ENCODE measurements at regions not wholly inside any gene's neighbourhood (a gene's known extent, or its start where the extent isn't known, plus 50 kb on each side); places are given as distances from the start of the nearest gene placed in this dataset.

DNA sequence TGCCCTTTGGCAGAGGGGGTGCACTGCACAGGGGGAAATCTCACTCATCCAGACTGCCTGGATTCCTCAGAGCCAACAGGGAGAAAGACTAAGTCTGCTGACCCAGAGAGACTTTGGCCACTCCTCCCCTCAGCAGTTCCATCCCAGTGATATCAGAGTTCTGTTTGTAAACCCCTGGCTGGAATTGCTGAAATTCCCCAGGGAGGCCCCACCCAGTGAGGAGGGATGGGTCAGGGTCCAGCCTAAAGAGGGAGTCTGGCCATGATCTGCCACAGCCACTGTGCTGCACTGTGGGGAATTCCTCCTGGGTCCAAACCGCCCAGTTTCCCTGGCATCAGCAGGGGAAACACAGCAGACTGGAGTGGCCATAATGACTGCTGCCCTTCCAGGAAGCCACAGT lies 54.9 kb upstream of the USP15 start:
- TF ChIP-seq, protein P1, sequence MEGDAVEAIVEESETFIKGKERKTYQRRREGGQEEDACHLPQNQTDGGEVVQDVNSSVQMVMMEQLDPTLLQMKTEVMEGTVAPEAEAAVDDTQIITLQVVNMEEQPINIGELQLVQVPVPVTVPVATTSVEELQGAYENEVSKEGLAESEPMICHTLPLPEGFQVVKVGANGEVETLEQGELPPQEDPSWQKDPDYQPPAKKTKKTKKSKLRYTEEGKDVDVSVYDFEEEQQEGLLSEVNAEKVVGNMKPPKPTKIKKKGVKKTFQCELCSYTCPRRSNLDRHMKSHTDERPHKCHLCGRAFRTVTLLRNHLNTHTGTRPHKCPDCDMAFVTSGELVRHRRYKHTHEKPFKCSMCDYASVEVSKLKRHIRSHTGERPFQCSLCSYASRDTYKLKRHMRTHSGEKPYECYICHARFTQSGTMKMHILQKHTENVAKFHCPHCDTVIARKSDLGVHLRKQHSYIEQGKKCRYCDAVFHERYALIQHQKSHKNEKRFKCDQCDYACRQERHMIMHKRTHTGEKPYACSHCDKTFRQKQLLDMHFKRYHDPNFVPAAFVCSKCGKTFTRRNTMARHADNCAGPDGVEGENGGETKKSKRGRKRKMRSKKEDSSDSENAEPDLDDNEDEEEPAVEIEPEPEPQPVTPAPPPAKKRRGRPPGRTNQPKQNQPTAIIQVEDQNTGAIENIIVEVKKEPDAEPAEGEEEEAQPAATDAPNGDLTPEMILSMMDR (conservative IDR thresholded peaks at IDR 0.05 in 1 of 2, IDR thresholded peaks at IDR 0.05 in 1 of 2; ENCODE audit: extremely low read depth in 1 of 2, insufficient read depth in 1 of 2, low read depth in 1 of 2, low read length in 2 of 2): no peak
- no peak for TF ChIP-seq EZH2 (IDR thresholded peaks at IDR 0.05; ENCODE audit: borderline replicate concordance, low read length)

Data from mammary epithelial cell (primary cell).